Fibroblast of lung (primary cell): ENCODE measurements at regions not wholly inside any gene's neighbourhood (a gene's known extent, or its start where the extent isn't known, plus 50 kb on each side); places are given as distances from the start of the nearest gene placed in this dataset.

Source experiments
- DNase-seq, 2 donors: peaks; one replicate each; pipeline versions ENCODE4 v3.0.0 to v3.0.0-alpha.2; 2010; ENCODE audit warnings: low read depth in 2 of 2
- H2AFZ ChIP-seq: 2 replicates; pipeline ENCODE4 v1.5.1; 2012; ENCODE audit warnings: low read length, control low read depth, inconsistent platforms
- H3K27ac ChIP-seq: 2 replicates; pipeline ENCODE4 v1.5.1; 2011; ENCODE audit warnings: low read length, control low read depth; ENCODE audit not compliant: insufficient read depth
- H3K27me3 ChIP-seq: 2 replicates; pipeline ENCODE4 v1.5.1; 2011; ENCODE audit warnings: mild to moderate bottlenecking, low read length; ENCODE audit not compliant: control insufficient read depth, insufficient read depth
- H3K36me3 ChIP-seq: 2 replicates; pipeline ENCODE4 v1.5.1; 2011; ENCODE audit warnings: low read length; ENCODE audit not compliant: control insufficient read depth, insufficient read depth
- H3K4me1 ChIP-seq: 2 replicates; pipeline ENCODE4 v1.5.1; 2011; ENCODE audit warnings: low read length; ENCODE audit not compliant: control insufficient read depth, insufficient read depth; ENCODE audit errors: extremely low read depth
- H3K4me2 ChIP-seq: 2 replicates; pipeline ENCODE4 v1.5.1; 2011; ENCODE audit warnings: low read length, control low read depth; ENCODE audit not compliant: insufficient read depth; ENCODE audit errors: extremely low read depth
- H3K4me3 ChIP-seq, 4 experiments: fragments of 200-600 bp in 1 of 4; sonication (generic) in 1 of 4; replicated peaks in 1 of 4; 2 replicates each; pipeline ENCODE4 v1.5.1; 2011 to 2016; ENCODE audit warnings: low read length in 4 of 4, low read depth in 3 of 4, mild to moderate bottlenecking in 3 of 4, control low read depth in 2 of 4, inconsistent platforms in 1 of 4, mixed read lengths in 1 of 4; ENCODE audit not compliant: insufficient read depth in 1 of 4; ENCODE audit errors: control extremely low read depth in 1 of 4
- H3K79me2 ChIP-seq: 2 replicates; pipeline ENCODE4 v1.5.1; 2012; ENCODE audit warnings: mild to moderate bottlenecking, low read length, inconsistent platforms; ENCODE audit not compliant: control insufficient read depth, insufficient read depth
- H3K9ac ChIP-seq: 2 replicates; pipeline ENCODE4 v1.5.1; 2011; ENCODE audit warnings: mild to moderate bottlenecking, low read length, control low read depth; ENCODE audit not compliant: insufficient read depth
- H3K9me3 ChIP-seq: 2 replicates; pipeline ENCODE4 v1.5.1; 2012; ENCODE audit warnings: low read depth, low read length; ENCODE audit not compliant: control insufficient read depth, insufficient read depth
- H4K20me1 ChIP-seq: 2 replicates; pipeline ENCODE4 v1.5.1; 2011; ENCODE audit warnings: low read length; ENCODE audit not compliant: control insufficient read depth, insufficient read depth; ENCODE audit errors: extremely low read depth
- EZH2 ChIP-seq: IDR thresholded peaks from 2 replicates; pipeline ENCODE4 v1.5.1; 2012; ENCODE audit warnings: low read length, control low read depth, mild to moderate bottlenecking; ENCODE audit errors: missing control alignments
- TF ChIP-seq, protein P1 (sequence below), 2 donors: IDR thresholded peaks in 1 of 2; conservative IDR thresholded peaks in 1 of 2; 1 replicate in 1 of 2; 2 replicates in 1 of 2; pipeline ENCODE4 v1.5.1; 2011 to 2012; ENCODE audit warnings: low read length in 2 of 2, control low read depth in 1 of 2, inconsistent platforms in 1 of 2, low read depth in 1 of 2, mild to moderate bottlenecking in 1 of 2

- Histone ChIP-seq H3K4me2 (no peak overlapping the region), H3K4me1 (no peaks in the 10 kb centered on the region), H3K36me3 (no peaks in the 10 kb centered on the region), H3K79me2 (no peaks in the 10 kb centered on the region), H3K27me3 (no peaks in the 10 kb centered on the region), H3K9ac (no peak overlapping the region), H3K9me3 (no peaks in the 10 kb centered on the region), H4K20me1 (no peaks in the 10 kb centered on the region), H3K27ac (no peak overlapping the region), H2AFZ (no peak overlapping the region), H3K4me3 (no peak overlapping the region)
- no peak for DNase-seq
- TF ChIP-seq EZH2: no peak
- TF ChIP-seq, protein P1, sequence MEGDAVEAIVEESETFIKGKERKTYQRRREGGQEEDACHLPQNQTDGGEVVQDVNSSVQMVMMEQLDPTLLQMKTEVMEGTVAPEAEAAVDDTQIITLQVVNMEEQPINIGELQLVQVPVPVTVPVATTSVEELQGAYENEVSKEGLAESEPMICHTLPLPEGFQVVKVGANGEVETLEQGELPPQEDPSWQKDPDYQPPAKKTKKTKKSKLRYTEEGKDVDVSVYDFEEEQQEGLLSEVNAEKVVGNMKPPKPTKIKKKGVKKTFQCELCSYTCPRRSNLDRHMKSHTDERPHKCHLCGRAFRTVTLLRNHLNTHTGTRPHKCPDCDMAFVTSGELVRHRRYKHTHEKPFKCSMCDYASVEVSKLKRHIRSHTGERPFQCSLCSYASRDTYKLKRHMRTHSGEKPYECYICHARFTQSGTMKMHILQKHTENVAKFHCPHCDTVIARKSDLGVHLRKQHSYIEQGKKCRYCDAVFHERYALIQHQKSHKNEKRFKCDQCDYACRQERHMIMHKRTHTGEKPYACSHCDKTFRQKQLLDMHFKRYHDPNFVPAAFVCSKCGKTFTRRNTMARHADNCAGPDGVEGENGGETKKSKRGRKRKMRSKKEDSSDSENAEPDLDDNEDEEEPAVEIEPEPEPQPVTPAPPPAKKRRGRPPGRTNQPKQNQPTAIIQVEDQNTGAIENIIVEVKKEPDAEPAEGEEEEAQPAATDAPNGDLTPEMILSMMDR (conservative IDR thresholded peaks at IDR 0.05 in 1 of 2, IDR thresholded peaks at IDR 0.05 in 1 of 2; ENCODE audit: low read depth in 1 of 2, low read length in 2 of 2): no peak
Measured at GRCh38 chrY:7963393-7963792, 1051.8 kb upstream of the AMELY start.

DNA sequence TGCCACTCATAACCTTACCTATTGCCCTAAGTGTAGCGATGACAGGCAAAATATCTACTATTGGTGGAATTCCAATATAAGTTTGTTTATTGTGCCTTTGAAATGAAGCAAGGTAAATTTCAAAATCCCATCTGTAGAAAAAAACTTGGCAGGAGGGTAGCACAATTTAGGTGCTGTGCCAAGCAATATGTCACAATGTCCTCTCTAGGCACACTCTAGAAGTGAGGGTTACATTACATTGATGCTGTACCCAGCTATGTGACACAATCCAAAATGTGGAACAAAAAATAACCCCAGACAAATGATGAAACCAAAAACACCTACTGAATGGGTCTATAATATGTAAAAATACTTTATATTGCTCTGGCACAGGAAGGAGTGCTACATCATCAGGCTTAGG, 1050.8 kb upstream of the AMELY start:
- no peak for DNase-seq
- H3K4me3 ChIP-seq: no peak overlapping the region
- H3K9me3 ChIP-seq: no peaks in the 10 kb centered on the region
- H3K4me1 ChIP-seq: no peaks in the 10 kb centered on the region
- no peak overlapping the region for H3K27ac ChIP-seq
- H3K9ac ChIP-seq: no peak overlapping the region
- H3K4me2 ChIP-seq: no peak overlapping the region
- no peaks in the 10 kb centered on the region for H3K27me3 ChIP-seq
- TF ChIP-seq EZH2: no peak
- TF ChIP-seq, protein P1 (conservative IDR thresholded peaks at IDR 0.05 in 1 of 2, IDR thresholded peaks at IDR 0.05 in 1 of 2; ENCODE audit: low read depth in 1 of 2, low read length in 2 of 2): no peak
- H4K20me1 ChIP-seq: no peaks in the 10 kb centered on the region
- no peak overlapping the region for H2AFZ ChIP-seq
- H3K79me2 ChIP-seq: no peaks in the 10 kb centered on the region
- H3K36me3 ChIP-seq: no peaks in the 10 kb centered on the region

GRCh38 chrY:7961811-7962210, 1050.3 kb upstream of the AMELY start:
- no peak overlapping the region for H3K9ac ChIP-seq
- no peak overlapping the region for H3K4me3 ChIP-seq
- H3K4me1 ChIP-seq: no peaks in the 10 kb centered on the region
- no peak overlapping the region for H3K4me2 ChIP-seq
- H3K36me3 ChIP-seq: no peaks in the 10 kb centered on the region
- no peak for DNase-seq
- H3K79me2 ChIP-seq: no peaks in the 10 kb centered on the region
- H3K27me3 ChIP-seq: no peaks in the 10 kb centered on the region
- no peaks in the 10 kb centered on the region for H4K20me1 ChIP-seq
- no peak for TF ChIP-seq EZH2
- no peaks in the 10 kb centered on the region for H3K9me3 ChIP-seq
- H2AFZ ChIP-seq: no peak overlapping the region
- no peak overlapping the region for H3K27ac ChIP-seq
